ENCODE measurements at regions not wholly inside any gene's neighbourhood (a gene's known extent, or its start where the extent isn't known, plus 50 kb on each side); places are given as distances from the start of the nearest gene placed in this dataset.

DNA sequence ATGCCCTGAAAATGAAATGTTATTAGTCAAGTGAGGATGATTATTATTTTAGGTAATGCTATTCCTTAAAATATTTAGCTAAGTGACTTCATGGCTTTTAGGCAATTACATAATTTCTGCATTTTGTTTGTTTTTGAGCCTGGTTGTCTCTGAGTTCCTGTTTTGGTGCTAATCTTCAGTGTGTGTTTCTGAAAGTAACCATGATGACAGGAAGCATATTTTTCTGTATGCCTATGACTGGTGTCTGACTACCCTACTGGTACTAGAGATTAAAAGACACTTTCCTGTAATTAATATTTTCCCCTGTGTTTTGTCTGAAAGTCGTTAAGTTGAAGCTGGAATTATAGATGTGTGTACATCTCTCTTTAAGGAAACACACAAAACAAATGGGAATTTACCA, 295.0 kb upstream of the SPRED2 start:
- no peak for DNase-seq

DNA sequence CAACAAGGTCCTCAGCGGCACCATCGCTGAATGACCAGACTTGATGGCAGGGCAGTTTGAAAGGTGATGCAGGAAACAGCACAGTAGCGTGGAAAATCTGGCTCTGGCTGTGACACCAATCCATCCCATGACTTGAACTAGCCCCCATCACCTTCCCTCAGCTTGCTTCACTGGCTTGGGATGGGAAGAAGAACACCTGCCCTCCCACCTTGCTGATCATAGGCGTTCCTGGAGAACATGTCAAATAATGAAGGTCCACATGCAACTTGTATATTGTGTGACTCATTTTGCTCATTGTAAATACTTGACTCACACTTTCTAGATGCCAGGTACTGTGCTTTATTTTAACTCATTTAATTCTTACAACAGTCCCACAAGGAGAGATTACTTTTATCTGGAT, 292.4 kb upstream of the SPRED2 start:
- DNase-seq = no peak

DNA sequence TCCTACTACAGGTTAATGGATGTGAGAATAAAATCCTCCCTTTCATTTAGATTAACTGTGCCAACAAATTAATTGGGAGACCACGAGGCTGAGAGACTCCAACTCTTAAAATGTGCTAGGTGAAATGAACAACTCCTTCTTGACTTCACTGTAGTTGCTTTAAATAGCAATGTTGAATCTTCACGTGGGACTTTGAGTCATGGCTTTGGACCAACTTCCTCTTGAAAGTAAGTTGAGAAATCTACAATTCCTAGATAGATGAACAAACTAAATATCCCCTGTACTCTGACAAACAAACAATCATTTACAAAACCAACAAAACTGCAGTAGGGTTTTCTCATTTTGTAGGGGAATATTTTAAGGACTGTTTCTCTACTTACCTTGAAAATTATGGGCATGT, 291.9 kb upstream of the SPRED2 start:
- no peak for DNase-seq

DNA sequence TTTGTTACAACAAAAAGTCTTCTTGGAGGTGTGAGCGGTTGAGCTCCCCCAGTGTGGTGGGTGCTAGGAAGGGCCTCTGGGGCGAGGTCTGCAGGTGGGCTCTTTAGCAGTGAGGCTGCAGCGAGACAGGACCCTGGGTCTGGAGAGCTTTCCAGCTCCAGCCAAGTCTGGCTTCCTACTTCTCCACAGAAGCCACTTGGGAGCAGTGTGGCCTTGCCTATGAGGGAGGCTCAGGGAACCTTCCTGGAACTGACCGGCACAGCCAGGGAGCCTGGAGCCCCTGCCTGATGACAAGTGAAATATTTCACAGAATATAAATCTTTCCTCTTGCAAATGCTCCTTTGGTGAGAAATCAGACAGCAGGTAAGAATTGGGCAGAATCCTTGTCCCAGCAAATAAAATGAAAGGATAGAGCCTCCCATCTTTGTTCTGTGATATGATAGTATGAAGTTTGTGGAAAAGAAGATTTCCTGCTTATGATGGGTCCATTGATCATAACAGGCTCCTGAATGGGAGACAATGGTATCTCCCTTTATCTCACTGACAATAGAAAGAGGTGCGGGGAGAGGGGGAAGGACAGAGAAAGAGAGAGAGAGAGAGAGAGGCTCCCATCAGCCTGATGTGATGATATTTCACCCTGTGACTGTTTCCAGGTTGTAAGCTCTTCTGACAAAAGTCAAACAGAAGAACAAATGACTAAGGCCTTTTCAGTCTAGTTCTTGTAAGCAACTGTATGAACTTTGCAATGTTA, 289.8 kb upstream of the SPRED2 start:
- peak; percentile 37 for DNase-seq

DNA sequence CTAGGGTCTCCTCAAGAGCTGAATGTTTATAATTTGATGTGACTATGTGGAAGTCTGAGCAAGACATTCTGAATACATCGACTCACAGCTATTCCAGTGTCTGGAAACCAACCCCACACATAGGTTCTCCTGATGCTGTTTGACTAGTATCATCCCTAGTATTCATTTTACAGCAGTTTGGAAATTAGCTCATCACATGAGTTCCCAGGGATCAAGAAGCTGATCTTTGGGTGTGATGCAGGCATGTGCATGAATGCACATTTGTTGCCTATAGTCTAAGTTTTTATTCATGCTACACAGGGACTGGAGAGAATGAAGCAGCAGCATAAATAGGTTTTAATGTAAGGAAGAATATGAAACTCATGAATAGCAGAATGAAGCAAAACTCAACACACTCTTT, 284.3 kb upstream of the SPRED2 start:
- no peak for DNase-seq

DNA sequence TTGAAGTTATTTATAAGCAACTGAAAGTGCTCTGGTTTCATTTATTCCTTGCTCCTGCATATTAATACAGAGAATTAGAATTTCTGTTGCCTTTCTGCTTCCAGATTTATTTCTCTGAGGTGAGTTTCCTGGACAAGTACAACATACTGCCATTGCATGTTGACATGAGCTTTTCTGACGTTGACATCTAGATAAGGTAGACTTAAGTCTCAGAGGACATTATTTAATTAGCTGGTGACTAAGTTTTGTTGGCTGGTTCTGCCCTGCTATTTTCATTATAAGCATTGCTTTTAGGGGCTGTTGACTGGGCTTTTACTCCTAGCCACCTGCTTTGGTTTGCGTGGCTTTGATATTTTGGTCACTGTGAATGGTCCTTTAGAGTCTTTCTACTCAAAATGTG, 282.9 kb upstream of the SPRED2 start:
- no peak for DNase-seq

DNA sequence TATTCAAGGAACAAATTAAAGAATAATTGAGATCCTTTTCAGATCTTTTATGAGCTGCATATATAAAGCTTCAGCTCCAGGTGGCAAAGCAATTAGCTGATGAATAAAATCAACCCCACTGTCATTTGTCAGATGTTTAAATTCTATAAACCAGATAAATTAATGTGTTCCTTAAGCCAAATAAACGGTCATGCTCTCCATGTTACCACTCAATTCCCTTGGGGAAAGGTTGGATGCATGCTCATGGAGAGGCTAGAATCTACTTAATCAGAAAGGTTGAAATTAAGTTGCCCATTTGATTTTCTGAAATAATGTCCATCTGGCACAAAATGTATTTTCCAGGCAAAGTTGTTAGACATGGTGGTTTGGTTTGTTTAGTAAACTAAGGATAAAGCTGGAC, 282.5 kb upstream of the SPRED2 start:
- DNase-seq = no peak

DNA sequence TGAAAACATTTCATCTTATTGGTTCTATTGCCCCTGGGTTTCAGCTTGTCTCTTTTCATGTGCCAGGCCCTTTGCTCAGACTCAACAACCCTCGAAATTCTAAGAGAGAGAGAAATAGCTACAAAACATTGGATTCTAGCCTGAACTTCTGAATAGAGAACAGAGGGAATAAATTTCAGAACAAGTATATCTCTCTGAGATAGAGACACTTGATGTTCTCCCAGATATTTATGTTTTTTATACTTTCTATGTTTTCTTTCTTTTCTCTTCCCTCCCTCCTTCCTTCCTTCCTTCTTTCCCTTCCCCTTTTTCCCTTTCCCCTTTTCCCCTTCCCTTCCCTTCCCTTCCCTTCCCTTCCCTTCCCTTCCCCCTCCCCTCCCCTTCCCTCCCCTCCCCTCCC, 279.5 kb upstream of the SPRED2 start:
- DNase-seq = no peak

DNA sequence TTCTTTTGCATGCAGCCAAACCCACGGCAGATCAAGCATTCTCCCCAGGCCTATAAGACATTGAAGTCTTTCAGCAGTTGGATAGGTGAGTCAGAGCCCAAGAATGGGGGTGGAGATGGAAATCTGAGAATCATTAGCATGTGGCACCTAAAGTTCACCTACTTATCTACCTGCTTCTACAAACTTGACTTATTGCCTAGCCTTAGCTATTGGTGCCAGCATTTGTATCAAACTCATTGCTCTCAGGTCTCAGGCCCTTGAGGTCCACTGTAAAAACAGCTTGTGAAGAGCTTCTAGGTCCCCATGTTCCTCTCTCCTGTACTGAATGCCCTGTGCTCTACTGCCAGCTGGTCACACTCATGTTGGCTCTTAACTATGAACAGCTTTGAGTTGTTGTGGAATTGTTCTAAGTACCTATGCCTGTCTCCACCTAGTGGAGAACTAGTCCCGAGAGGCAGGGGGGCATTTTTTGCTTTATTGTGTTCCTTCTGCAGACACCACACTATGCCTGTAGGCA, 278.4 kb upstream of the SPRED2 start:
- DNase-seq = no peak

DNA sequence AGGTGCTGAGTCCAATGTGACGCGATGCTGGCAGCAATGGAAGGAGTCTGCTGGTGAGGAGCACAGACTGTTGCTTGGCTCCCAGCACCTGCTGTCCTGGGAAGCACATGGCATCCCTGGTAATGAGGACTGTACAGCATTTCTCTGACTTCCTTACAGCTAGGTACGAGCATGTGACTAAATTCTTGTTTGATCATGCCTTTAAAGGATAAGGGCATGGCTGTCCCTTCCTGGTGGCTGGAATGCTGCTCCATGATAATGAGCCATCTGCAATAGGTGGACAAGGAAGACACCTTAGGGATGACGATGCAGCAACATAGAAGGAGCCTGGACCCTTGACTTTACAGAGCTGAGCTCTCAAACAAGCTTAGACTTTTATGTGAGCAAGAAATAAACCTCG, 278.0 kb upstream of the SPRED2 start:
- DNase-seq = no peak

DNA sequence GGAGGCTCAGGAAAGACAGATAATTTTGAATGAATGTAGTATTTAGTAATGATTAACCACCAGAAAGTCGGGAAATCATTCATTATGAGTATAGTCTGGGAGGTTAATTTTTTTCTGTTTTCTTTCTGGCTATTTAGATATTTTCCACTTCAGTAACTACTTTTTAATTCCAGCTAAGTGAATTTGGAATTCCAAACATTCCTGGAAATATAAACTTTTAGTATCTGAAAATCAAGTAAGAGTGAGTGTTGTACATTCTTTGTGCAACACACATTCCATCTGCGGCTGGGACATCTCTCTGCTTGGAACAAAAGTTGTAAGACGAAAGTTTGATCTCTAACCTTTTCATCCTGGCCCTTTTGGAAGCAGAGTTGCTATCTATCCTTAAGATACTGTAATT, 275.7 kb upstream of the SPRED2 start:
- DNase-seq = no peak

DNA sequence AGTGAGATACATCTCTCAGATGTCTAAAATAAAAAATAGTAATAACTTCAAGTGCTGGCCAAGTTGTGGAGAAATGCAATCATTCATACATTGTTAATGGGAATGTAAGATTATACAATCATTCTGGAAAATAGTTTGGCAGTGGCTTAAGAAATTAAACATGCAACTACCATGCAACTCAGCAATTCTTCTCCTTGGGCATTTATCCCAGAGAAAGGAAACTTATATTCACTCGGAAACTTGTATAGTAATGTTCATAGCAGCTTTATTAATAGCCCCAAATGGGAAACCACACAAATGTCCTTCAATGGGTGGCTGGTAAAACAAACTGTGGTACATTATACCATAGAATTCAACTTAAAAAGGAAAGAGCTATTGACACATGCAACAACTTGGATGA, 274.0 kb upstream of the SPRED2 start:
- DNase-seq = no peak

DNA sequence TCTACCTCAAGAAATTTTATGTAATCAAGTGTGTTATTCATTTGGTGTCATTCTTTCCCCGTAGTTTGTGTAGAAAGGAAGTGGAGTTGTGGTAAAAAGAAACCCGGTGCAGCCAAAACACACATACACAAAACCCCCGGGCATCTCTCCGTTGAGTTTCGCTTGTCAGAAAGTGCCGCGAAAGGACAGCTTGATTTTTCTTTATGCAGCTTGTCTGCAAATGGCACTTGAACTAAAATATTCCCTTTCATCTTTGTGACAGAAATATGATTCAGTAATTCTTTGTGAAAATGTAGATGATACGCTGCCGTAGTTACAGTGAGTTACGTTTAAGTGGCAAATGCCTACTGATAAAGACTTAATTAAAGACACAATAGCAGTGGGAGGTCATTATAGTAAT, 268.8 kb upstream of the SPRED2 start:
- no peak for DNase-seq

DNA sequence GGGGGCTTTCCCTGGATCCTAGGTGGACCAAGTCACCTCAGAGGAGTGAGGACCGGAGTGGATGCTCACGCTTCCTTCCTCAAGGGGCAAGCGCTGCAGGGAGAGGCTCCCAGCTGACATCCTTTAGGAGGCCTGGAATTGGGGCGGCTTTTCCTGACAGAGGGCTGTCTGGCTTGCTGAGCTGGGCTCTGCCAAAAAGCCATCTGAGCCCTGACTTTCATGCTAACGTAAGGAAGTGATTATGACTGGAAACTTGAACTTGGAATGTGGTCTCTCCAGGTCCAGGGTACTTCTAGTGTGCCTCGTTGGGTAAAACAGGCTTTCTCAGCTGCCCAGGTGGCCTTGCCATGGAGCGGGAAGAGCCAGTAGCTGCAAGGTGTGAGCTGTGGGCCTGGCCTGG, 268.3 kb upstream of the SPRED2 start:
- DNase-seq = no peak

DNA sequence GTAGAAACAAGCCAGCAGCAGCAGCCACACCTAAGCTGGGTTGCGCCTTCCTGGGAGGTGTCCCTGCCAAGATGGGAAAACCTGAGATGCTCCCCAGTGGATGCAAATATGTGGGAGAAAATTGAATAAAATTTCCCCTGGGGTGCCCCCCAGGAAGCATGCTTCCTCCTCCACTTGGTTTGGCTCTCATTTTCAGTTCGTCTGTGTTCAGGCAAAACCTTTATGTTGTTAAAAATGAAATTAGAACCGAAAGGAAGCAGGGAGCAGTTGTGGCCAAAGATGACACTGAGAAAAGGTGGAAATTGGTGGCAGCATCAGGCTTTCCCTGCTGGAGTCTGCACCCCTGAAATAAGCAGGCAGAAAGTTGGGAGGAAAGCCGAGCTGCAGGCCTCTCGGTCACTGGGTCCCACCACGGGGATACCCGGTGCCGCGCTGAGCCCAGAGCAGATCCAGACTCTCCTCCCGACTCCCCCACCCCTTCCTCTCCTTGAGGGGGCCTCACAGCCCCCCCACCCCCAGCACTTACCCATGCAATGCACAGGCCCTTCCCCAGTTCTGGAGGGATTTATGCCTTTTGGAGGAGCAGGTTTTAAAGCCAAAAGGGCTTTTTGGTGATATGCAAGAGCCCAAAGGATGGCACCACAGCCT, 267.7 kb upstream of the SPRED2 start:
- no peak for DNase-seq

DNA sequence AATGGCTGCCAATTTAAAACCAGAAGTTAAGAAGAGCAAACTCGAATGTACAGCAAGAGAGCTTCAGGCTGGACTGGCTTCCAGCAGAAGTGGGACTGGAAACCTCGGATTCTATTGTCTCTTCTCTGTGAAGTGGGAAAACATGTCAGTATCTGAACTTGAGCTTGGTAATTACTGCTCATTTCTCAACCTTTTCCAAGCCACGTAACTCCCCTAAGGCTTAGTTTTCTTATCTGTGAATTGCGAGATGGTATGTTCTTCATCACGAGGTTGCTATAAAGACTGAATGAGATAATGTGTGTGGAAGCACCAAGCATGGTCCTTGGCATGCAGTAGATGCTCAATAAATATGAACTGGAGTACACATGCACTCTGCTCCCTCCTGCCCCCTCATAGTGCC, 259.4 kb upstream of the SPRED2 start:
- DNase-seq = no peak

DNA sequence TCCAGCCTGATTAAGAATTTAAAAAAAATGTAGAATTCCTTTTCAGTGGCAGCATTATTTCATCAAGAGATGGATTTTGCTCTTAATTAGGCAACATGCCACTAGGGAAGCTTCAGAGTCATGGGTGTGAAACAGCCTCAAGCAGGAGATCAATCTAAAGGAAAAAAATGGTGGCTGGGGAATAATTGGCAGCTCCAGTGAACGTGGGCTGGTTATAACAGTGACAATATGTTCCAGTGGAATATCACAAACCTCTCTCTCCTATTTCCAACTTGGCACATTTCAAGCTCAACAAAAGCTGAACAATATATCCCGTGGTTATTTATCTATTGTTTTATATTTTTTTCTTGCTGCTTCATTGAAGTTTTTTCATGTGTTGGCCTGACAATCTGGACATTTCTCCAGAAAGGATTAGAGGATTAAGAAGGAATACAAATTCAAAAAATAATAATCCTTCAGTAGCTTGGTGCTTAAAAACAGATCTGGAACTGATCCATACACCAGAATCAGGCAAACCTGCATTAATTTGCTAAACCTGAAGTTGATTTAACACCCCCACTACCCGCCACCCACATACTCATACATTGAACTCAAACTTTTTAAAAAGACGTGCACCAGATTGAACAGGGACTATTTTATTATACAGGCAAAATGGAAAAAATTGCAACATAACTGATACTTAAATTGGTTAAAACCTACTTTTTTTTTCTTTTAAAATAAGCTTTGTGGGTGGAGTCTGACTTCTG, 255.9 kb upstream of the SPRED2 start:
- DNase-seq = no peak

DNA sequence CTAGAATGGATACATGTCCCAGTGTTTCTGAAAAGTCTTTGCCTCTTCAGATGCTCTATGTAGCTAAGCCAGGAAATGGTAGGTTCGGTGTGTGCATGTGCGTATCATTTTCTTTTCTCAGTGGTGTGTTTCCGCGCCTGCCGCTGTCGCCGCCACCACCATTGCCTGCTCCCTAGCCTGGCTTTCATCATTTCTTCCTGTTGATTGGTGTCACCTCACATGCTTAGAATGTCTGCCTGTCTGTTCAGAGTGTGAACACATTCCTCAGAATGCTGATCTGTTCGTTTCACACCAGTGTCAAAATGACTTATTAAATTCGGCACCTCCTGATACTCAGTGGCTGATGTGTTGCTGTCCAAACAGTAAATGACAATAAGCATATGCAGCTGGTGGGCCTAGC, 255.2 kb upstream of the SPRED2 start:
- no peak for DNase-seq

DNA sequence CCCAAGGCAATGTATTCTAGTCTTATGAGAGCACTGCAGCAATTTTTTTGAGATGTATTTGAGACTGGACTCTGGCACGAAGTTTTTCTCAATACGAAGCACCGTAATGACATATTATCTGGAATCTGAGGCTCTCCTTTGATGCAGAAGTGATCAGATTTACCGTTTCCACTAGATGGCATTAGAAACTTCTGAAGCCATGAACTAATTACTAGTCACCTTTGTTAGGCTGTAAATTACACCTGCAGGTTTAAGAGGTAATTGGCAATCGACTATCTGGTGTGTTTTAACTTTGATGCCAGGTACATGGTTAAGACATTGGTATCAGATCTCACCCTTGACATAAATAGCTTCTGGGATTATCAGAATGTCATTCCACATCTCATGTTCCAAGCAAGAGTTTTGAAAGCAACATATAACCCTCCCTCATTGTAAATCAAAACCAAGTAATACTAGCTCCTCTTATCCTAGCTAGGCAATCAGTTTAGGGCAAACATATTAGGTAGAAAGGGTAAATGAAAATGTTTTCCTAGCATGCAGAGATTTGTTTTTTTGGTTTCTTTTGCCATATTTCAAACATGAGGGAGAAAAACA, 254.6 kb upstream of the SPRED2 start:
- DNase-seq = no peak

DNA sequence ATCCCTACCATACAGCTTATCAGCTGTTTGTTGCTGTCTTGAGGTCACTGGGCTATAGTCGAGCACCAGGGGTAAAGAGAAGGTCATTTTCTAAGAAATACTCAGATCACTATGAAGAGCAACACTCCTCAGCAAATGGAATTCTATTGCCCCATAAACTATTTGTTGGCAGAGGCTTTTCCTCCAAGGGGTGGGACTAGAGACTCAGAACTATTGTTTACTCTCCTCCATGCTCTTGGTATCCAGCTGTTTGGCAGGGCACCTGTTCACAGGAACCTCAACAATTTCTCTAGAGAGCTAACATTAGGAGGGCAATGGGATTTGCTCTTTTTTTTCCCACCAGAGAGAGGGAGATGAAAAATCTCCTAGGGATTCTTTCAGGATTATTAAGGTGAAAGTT, 249.1 kb upstream of the SPRED2 start:
- DNase-seq = no peak

DNA sequence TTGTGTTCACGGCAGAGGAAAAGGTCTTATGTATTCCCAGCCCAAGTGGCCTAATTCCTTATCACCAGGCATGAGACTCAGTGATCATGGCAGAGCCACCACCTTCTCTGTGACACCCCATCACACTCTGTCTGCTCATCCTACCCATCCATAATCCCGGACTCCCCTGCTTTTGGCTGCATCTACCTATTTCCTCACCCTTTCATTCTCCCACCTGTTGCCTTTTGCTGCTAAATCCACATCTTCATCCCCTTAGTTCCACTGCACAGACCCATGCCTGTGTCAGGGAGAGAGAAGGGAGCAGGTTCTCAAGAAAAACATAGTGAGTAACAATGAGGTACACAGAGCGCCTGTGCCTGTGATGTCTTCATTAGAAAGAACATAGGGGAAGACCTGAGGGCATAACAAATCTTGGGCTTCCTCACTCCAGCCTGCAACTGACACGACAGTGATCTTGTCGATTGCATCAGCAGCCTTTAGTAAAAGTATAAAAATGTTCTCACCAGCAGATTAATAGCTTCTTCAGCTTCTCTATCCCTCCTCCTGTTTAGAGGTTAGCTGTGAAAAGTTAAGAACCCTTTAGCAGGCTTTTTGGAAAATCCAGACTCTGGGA, 246.5 kb upstream of the SPRED2 start:
- DNase-seq = no peak

DNA sequence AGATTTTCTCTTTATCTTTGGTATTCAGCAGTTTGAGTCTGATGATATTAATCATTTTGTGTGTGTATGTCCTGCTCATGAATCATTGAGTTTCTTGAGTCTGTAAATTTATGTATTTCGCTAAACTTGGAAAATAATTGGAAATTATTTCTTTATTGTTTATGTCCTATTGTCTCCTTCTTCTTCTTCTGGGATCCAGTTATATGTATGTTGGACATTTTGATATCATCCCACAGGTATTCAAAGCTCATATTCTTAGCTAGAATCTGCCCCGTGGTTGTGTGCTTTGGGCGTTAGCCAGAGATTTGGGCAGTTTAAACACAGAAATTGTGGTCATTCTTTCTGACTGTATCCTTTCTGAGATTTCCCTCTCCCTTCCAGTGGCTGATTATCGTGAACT, 243.0 kb upstream of the SPRED2 start:
- no peak for DNase-seq

DNA sequence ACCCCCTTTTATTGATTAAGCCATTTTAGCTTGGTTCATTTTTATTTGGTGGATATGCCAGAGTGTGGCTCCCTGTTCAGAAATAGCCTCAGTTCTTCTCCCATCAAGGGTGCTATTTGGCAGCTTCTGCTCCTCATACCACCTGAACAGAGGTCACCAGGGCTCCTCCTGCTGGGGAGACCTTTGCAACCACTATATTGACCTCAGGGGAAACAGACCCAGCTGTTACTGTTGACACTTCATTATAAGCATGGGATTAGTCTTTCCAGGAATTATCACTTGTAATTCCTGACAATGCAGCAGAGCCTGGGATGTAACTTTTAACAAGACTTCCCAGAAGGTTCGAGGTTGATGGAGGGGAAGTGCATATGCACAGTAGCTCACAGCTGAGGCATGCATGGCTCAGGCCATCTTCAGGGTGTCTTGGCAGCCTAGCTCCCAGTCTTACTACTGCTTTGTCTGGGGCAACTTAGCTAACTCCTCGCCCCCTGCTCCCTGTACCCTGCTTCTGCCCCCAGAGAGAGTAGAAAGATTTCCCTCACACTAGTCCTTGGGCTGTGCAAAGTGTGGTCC, 239.4 kb upstream of the SPRED2 start:
- DNase-seq = no peak
